DOHH2 (cell line): ENCODE measurements at regions not wholly inside any gene's neighbourhood (a gene's known extent, or its start where the extent isn't known, plus 50 kb on each side); places are given as distances from the start of the nearest gene placed in this dataset.
A peak's percentile ranks its signal among the peaks of the same experiment; 100 is the strongest.

Experiments
- H3F3A ChIP-seq: fragments of 200-600 bp; sonication (generic), shearing (Covaris generic); 2 replicates; pipeline ENCODE4 v1.6.0; 2016; ENCODE audit warnings: antibody characterized with exemption, mild to moderate bottlenecking; ENCODE audit not compliant: control insufficient read depth, insufficient read depth
- H3K27ac ChIP-seq: fragments of 200-600 bp; sonication (generic); 2 replicates; pipeline ENCODE4 v1.5.1; 2014; ENCODE audit warnings: low read depth, mild to moderate bottlenecking, low read length, moderate library complexity
- H3K27me3 ChIP-seq: fragments of 200-600 bp; sonication (generic); 2 replicates; pipeline ENCODE4 v1.6.1; 2014; ENCODE audit warnings: mild to moderate bottlenecking, low read length, mixed read lengths; ENCODE audit not compliant: control insufficient read depth
- H3K36me3 ChIP-seq: fragments of 200-600 bp; sonication (generic); 2 replicates; pipeline ENCODE4 v1.6.1; 2014; ENCODE audit warnings: mild to moderate bottlenecking, low read length, moderate library complexity, mixed read lengths; ENCODE audit not compliant: control insufficient read depth
- H3K4me1 ChIP-seq: fragments of 200-600 bp; sonication (generic); 2 replicates; pipeline ENCODE4 v1.6.1; 2014; ENCODE audit warnings: mild to moderate bottlenecking, low read length, mixed read lengths; ENCODE audit not compliant: control insufficient read depth
- H3K4me2 ChIP-seq: fragments of 200-600 bp; sonication (generic); 2 replicates; pipeline ENCODE4 v1.6.0; 2014; ENCODE audit warnings: mild to moderate bottlenecking, low read length, moderate library complexity
- H3K4me3 ChIP-seq: fragments of 200-600 bp; sonication (generic); 2 replicates; pipeline ENCODE4 v1.5.1; 2014; ENCODE audit warnings: mild to moderate bottlenecking, low read length, mixed read lengths
- H3K79me2 ChIP-seq: fragments of 200-600 bp; sonication (generic); 2 replicates; pipeline ENCODE4 v1.6.1; 2014; ENCODE audit warnings: mild to moderate bottlenecking, low read length, mixed read lengths; ENCODE audit not compliant: control insufficient read depth
- H3K9me2 ChIP-seq: fragments of 200-600 bp; sonication (generic); replicated peaks from 2 replicates; pipeline ENCODE4 v1.6.1; 2014; ENCODE audit warnings: mild to moderate bottlenecking, low read length, mixed read lengths; ENCODE audit not compliant: control insufficient read depth
- H3K9me3 ChIP-seq: fragments of 200-600 bp; sonication (generic); 2 replicates; pipeline ENCODE4 v1.6.1; 2014; ENCODE audit warnings: antibody characterized with exemption, low read length, mixed read lengths; ENCODE audit not compliant: control insufficient read depth, insufficient read depth
- H4K20me1 ChIP-seq: fragments of 200-600 bp; sonication (generic); 2 replicates; pipeline ENCODE4 v1.6.0; 2014; ENCODE audit warnings: low read depth, mild to moderate bottlenecking, antibody characterized with exemption, low read length, moderate library complexity; ENCODE audit not compliant: control insufficient read depth, insufficient read depth
- EZH2phosphoT487 ChIP-seq: fragments of 200-600 bp; sonication (generic); IDR thresholded peaks from 2 replicates; pipeline ENCODE4 v1.6.1; 2017; ENCODE audit warnings: borderline replicate concordance, mild to moderate bottlenecking, antibody characterized with exemption, low read length, moderate library complexity, mixed read lengths
- TF ChIP-seq, protein P1 (sequence below): fragments of 200-600 bp; sonication (generic); IDR thresholded peaks from one replicate; pipeline ENCODE4 v1.5.1; 2014; ENCODE audit warnings: antibody characterized with exemption, mild to moderate bottlenecking, low read depth, low read length; ENCODE audit not compliant: poor library complexity, severe bottlenecking

DNA sequence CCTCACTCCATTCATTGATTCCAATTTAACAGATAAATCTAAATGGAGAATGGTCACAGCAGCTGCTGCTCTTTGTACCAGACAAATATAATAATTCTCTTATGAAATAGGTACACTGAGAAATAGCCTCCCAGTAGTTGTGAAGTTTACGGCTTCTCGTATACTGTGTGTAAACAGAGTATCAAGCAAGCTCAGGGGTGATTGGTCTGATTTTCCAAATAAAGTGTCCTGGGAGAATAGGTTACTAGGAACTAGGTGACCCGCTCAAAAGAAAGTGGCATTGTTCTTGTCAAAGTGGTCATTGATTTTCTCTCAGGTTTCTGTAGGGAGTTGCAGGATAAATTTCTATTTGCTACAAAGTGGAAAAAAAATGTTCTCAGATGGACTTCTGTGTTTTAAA, 838.2 kb downstream of the RAPGEF2 start:
- no peaks in the 10 kb centered on the region for H3K9me3 ChIP-seq
- no peak overlapping the region for H3K27ac ChIP-seq
- H3K9me2 ChIP-seq = no peaks in the 10 kb centered on the region
- no peaks in the 10 kb centered on the region for H3K79me2 ChIP-seq
- TF ChIP-seq, protein P1, sequence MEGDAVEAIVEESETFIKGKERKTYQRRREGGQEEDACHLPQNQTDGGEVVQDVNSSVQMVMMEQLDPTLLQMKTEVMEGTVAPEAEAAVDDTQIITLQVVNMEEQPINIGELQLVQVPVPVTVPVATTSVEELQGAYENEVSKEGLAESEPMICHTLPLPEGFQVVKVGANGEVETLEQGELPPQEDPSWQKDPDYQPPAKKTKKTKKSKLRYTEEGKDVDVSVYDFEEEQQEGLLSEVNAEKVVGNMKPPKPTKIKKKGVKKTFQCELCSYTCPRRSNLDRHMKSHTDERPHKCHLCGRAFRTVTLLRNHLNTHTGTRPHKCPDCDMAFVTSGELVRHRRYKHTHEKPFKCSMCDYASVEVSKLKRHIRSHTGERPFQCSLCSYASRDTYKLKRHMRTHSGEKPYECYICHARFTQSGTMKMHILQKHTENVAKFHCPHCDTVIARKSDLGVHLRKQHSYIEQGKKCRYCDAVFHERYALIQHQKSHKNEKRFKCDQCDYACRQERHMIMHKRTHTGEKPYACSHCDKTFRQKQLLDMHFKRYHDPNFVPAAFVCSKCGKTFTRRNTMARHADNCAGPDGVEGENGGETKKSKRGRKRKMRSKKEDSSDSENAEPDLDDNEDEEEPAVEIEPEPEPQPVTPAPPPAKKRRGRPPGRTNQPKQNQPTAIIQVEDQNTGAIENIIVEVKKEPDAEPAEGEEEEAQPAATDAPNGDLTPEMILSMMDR = no peak
- no peak for TF ChIP-seq EZH2phosphoT487
- H3K27me3 ChIP-seq = no peaks in the 10 kb centered on the region
- H3K4me3 ChIP-seq = no peak overlapping the region
- H4K20me1 ChIP-seq = no peaks in the 10 kb centered on the region
- H3K36me3 ChIP-seq = no peaks in the 10 kb centered on the region
- no peaks in the 10 kb centered on the region for H3F3A ChIP-seq
- no peaks in the 10 kb centered on the region for H3K4me1 ChIP-seq
- H3K4me2 ChIP-seq = no peak overlapping the region

DNA sequence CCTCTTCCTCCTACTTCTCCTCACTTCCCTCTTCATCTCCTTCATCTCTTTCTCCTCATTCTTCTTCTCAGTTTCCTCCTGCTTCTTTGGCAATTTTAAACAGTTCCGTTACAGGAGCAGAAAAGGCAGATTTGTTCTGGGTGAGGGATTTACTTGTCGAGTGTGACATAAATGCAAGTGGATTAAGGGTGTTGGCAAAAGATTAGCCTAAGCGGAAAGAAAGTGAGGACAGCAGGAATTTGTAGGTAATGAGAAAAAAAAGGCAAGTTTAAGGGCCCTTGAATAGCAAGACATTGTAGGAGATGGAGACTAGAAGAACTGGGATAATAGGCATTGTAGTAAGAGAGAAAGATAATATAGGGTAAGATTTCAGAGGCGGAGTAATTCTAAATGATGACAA, 841.6 kb downstream of the RAPGEF2 start:
- H3K9me3 ChIP-seq = no peaks in the 10 kb centered on the region
- no peak for TF ChIP-seq EZH2phosphoT487
- TF ChIP-seq, protein P1 = no peak
- H3K4me1 ChIP-seq = no peaks in the 10 kb centered on the region
- no peaks in the 10 kb centered on the region for H3K36me3 ChIP-seq
- H3F3A ChIP-seq = no peaks in the 10 kb centered on the region
- H3K4me3 ChIP-seq = no peak overlapping the region
- no peaks in the 10 kb centered on the region for H4K20me1 ChIP-seq
- H3K79me2 ChIP-seq = no peaks in the 10 kb centered on the region
- H3K27ac ChIP-seq = no peak overlapping the region
- H3K9me2 ChIP-seq = no peaks in the 10 kb centered on the region
- H3K4me2 ChIP-seq = no peak overlapping the region
- H3K27me3 ChIP-seq = no peaks in the 10 kb centered on the region

DNA sequence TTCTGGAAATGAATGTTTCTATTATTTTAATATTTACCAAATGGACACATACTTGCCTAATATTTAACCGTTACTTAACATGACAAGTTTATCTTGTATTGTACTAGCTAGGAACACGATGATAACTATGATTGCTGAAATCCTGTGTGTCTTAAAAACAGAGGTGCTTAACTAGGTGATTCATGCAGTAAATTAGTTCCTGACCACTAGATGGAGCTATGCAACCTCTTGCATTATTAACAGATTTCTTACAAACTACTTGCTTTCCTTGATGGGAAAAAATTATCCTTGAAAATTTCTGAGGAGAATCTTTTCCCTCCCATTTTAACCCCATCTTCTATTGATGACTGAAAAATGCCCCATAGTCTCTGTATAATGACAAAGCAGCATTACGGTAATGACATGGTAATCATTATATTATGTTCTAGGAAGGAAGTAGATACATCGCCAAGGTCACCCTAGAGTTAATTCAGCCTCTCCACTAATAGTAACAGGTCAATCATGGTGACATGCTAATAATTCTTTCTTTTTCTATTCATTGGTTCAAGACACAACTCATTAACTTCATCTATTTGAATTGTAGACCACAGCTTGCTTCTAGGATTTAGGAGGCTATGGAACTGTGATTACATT, 844.2 kb downstream of the RAPGEF2 start:
- H3K27me3 ChIP-seq = no peaks in the 10 kb centered on the region
- no peak overlapping the region for H3K4me3 ChIP-seq
- no peaks in the 10 kb centered on the region for H3K9me2 ChIP-seq
- H3K4me1 ChIP-seq = no peaks in the 10 kb centered on the region
- no peak for TF ChIP-seq EZH2phosphoT487
- TF ChIP-seq, protein P1 = peak; percentile 76
- no peaks in the 10 kb centered on the region for H4K20me1 ChIP-seq
- no peaks in the 10 kb centered on the region for H3F3A ChIP-seq
- no peaks in the 10 kb centered on the region for H3K79me2 ChIP-seq
- no peaks in the 10 kb centered on the region for H3K9me3 ChIP-seq
- H3K27ac ChIP-seq = no peak overlapping the region
- no peaks in the 10 kb centered on the region for H3K36me3 ChIP-seq
- no peak overlapping the region for H3K4me2 ChIP-seq
